Endothelial cell (in vitro differentiated cells): ENCODE measurements at regions not wholly inside any gene's neighbourhood (a gene's known extent, or its start where the extent isn't known, plus 50 kb on each side); places are given as distances from the start of the nearest gene placed in this dataset.

Experiments used
- DNase-seq: peaks from one replicate; pipeline ENCODE4 v3.0.0; 2021; ENCODE audit warnings: low spot score
- H3K27ac Mint-ChIP-seq: one replicate; pipeline ENCODE4 v1.8.0; 2021; ENCODE audit warnings: mixed read lengths, inconsistent platforms; ENCODE audit not compliant: unreplicated experiment
- H3K27me3 Mint-ChIP-seq: one replicate; pipeline ENCODE4 v1.8.0; 2021; ENCODE audit warnings: mild to moderate bottlenecking, moderate library complexity, mixed read lengths, inconsistent platforms; ENCODE audit not compliant: unreplicated experiment
- H3K36me3 Mint-ChIP-seq: one replicate; pipeline ENCODE4 v1.8.0; 2021; ENCODE audit warnings: mild to moderate bottlenecking, low read depth, mixed read lengths, inconsistent platforms; ENCODE audit not compliant: unreplicated experiment
- H3K4me1 Mint-ChIP-seq: one replicate; pipeline ENCODE4 v1.8.0; 2021; ENCODE audit warnings: mild to moderate bottlenecking, mixed read lengths, inconsistent platforms; ENCODE audit not compliant: unreplicated experiment
- H3K4me3 Mint-ChIP-seq: one replicate; pipeline ENCODE4 v1.8.0; 2021; ENCODE audit warnings: mild to moderate bottlenecking, mixed read lengths, inconsistent platforms; ENCODE audit not compliant: unreplicated experiment
- H3K9me3 Mint-ChIP-seq: one replicate; pipeline ENCODE4 v1.8.0; 2021; ENCODE audit warnings: mixed read lengths, inconsistent platforms; ENCODE audit not compliant: unreplicated experiment
- CTCF ChIP-seq: fragments of 200-600 bp; sonication (generic); IDR thresholded peaks from one replicate; pipeline ENCODE4 v1.5.0; 2021; ENCODE audit warnings: antibody characterized with exemption; ENCODE audit not compliant: unreplicated experiment

GRCh38 chr18:67331857-67332256 lies 184.7 kb downstream of the DSEL start:
- no peaks in the 10 kb centered on the region for H3K36me3 Mint-ChIP-seq
- no peaks in the 10 kb centered on the region for H3K27me3 Mint-ChIP-seq
- H3K9me3 Mint-ChIP-seq, result peaks cover 5% of the 10 kb centered on the region
- H3K4me1 Mint-ChIP-seq, result no peaks in the 10 kb centered on the region
- no peak overlapping the region for H3K4me3 Mint-ChIP-seq
- TF ChIP-seq CTCF, result no peak
- H3K27ac Mint-ChIP-seq, result no peak overlapping the region
- no peak for DNase-seq

GRCh38 chr18:67319109-67319508 lies 197.4 kb downstream of the DSEL start:
- Mint-ChIP-seq H3K27me3 (no peaks in the 10 kb centered on the region), H3K36me3 (no peaks in the 10 kb centered on the region), H3K27ac (no peak overlapping the region), H3K4me1 (no peaks in the 10 kb centered on the region), H3K9me3 (no peaks in the 10 kb centered on the region), H3K4me3 (no peak overlapping the region)
- no peak for DNase-seq
- TF ChIP-seq CTCF, result no peak

GRCh38 chr18:67318651-67319050 lies 197.9 kb downstream of the DSEL start:
- Mint-ChIP-seq H3K4me3 (no peak overlapping the region), H3K36me3 (no peaks in the 10 kb centered on the region), H3K27ac (no peak overlapping the region), H3K9me3 (no peaks in the 10 kb centered on the region), H3K4me1 (no peaks in the 10 kb centered on the region), H3K27me3 (no peaks in the 10 kb centered on the region)
- no peak for DNase-seq
- TF ChIP-seq CTCF, result no peak

- no peak overlapping the region for H3K27ac Mint-ChIP-seq
- TF ChIP-seq CTCF, result no peak
- H3K36me3 Mint-ChIP-seq, result no peaks in the 10 kb centered on the region
These were observed 205.7 kb downstream of the DSEL start for GRCh38 chr18:67310826-67311225.

GRCh38 chr18:67308819-67309218 lies 207.7 kb downstream of the DSEL start:
- H3K4me1 Mint-ChIP-seq, result no peaks in the 10 kb centered on the region
- no peak for DNase-seq
- H3K36me3 Mint-ChIP-seq, result no peaks in the 10 kb centered on the region
- no peak overlapping the region for H3K27ac Mint-ChIP-seq
- no peak overlapping the region for H3K4me3 Mint-ChIP-seq
- H3K9me3 Mint-ChIP-seq, result no peaks in the 10 kb centered on the region
- TF ChIP-seq CTCF, result no peak
- no peaks in the 10 kb centered on the region for H3K27me3 Mint-ChIP-seq

More at GRCh38 chr18:67310826-67311225, 205.7 kb downstream of the DSEL start:
- Mint-ChIP-seq H3K9me3 (no peaks in the 10 kb centered on the region), H3K4me3 (no peak overlapping the region), H3K4me1 (no peaks in the 10 kb centered on the region), H3K27me3 (no peaks in the 10 kb centered on the region)
- DNase-seq, result no peak
